Osteoblast (primary cell): ENCODE measurements at regions not wholly inside any gene's neighbourhood (a gene's known extent, or its start where the extent isn't known, plus 50 kb on each side); places are given as distances from the start of the nearest gene placed in this dataset.

Experiments
- DNase-seq: peaks from one replicate; pipeline ENCODE4 v3.0.0; 2011; ENCODE audit warnings: low spot score, mixed read lengths; ENCODE audit not compliant: insufficient read length; ENCODE audit errors: missing footprints
- H2AFZ ChIP-seq: 2 replicates; pipeline ENCODE4 v1.6.0; 2011; ENCODE audit warnings: mild to moderate bottlenecking, low read length
- H3K27ac ChIP-seq: 2 replicates; pipeline ENCODE4 v1.5.1; 2011; ENCODE audit warnings: mild to moderate bottlenecking, low read depth, low read length, moderate library complexity
- H3K27me3 ChIP-seq: 2 replicates; pipeline ENCODE4 v1.6.0; 2012; ENCODE audit warnings: mild to moderate bottlenecking, control low read depth, inconsistent platforms, low read length, moderate library complexity; ENCODE audit not compliant: insufficient read depth
- H3K36me3 ChIP-seq: 2 replicates; pipeline ENCODE4 v1.5.1; 2011; ENCODE audit warnings: mild to moderate bottlenecking, low read length, control low read depth, moderate library complexity; ENCODE audit not compliant: insufficient read depth
- H3K4me1 ChIP-seq: 2 replicates; pipeline ENCODE4 v1.5.1; 2011; ENCODE audit warnings: mild to moderate bottlenecking, low read length, control low read depth, moderate library complexity; ENCODE audit not compliant: insufficient read depth
- H3K4me2 ChIP-seq: 2 replicates; pipeline ENCODE4 v1.6.0; 2011; ENCODE audit warnings: mild to moderate bottlenecking, low read length; ENCODE audit not compliant: insufficient read depth
- H3K4me3 ChIP-seq: fragments of 200-600 bp; sonication (generic); 3 replicates; pipeline ENCODE4 v1.5.1; 2012; ENCODE audit warnings: mild to moderate bottlenecking, low read length, inconsistent platforms; ENCODE audit not compliant: insufficient read depth
- H3K79me2 ChIP-seq: 2 replicates; pipeline ENCODE4 v1.6.0; 2012; ENCODE audit warnings: mild to moderate bottlenecking, low read length, control low read depth, inconsistent platforms; ENCODE audit not compliant: insufficient read depth
- H3K9me3 ChIP-seq: 2 replicates; pipeline ENCODE4 v1.5.1; 2011; ENCODE audit warnings: low read depth, low read length, control low read depth
- H4K20me1 ChIP-seq: 2 replicates; pipeline ENCODE4 v1.6.0; 2012; ENCODE audit warnings: mild to moderate bottlenecking, low read length, control low read depth; ENCODE audit not compliant: insufficient read depth
- TF ChIP-seq, protein P1 (sequence below): IDR thresholded peaks from 2 replicates; pipeline ENCODE4 v1.5.1; 2011; ENCODE audit warnings: mild to moderate bottlenecking, low read depth, low read length, moderate library complexity; ENCODE audit errors: extremely low read depth

DNA sequence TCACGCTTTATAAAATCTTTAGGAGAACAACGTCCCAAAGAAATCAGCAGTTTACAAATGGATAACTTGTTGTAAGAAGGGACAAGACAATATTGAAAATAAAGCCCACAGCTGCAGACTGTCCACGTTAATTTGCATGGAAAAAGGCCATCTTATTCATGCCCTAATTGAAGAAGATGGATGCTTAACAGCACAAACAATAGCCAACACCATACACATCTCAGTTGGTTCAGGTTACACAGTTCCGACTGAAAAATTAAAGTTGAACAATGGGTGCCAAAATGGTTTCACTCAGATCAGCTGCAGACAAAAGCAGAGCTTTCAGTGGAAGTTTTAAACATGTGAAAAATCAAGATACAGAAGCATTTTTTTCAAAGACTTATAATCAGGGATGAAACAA, 314.2 kb downstream of the RAB38 start:
- no peak overlapping the region for H3K4me3 ChIP-seq
- TF ChIP-seq, protein P1, sequence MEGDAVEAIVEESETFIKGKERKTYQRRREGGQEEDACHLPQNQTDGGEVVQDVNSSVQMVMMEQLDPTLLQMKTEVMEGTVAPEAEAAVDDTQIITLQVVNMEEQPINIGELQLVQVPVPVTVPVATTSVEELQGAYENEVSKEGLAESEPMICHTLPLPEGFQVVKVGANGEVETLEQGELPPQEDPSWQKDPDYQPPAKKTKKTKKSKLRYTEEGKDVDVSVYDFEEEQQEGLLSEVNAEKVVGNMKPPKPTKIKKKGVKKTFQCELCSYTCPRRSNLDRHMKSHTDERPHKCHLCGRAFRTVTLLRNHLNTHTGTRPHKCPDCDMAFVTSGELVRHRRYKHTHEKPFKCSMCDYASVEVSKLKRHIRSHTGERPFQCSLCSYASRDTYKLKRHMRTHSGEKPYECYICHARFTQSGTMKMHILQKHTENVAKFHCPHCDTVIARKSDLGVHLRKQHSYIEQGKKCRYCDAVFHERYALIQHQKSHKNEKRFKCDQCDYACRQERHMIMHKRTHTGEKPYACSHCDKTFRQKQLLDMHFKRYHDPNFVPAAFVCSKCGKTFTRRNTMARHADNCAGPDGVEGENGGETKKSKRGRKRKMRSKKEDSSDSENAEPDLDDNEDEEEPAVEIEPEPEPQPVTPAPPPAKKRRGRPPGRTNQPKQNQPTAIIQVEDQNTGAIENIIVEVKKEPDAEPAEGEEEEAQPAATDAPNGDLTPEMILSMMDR = no peak
- no peak overlapping the region for H3K27ac ChIP-seq
- H3K4me2 ChIP-seq = no peak overlapping the region
- no peaks in the 10 kb centered on the region for H3K27me3 ChIP-seq
- no peaks in the 10 kb centered on the region for H3K36me3 ChIP-seq
- DNase-seq = no peak
- H3K4me1 ChIP-seq = no peaks in the 10 kb centered on the region
- H4K20me1 ChIP-seq = no peaks in the 10 kb centered on the region
- H2AFZ ChIP-seq = no peak overlapping the region
- H3K79me2 ChIP-seq = no peaks in the 10 kb centered on the region
- no peaks in the 10 kb centered on the region for H3K9me3 ChIP-seq

DNA sequence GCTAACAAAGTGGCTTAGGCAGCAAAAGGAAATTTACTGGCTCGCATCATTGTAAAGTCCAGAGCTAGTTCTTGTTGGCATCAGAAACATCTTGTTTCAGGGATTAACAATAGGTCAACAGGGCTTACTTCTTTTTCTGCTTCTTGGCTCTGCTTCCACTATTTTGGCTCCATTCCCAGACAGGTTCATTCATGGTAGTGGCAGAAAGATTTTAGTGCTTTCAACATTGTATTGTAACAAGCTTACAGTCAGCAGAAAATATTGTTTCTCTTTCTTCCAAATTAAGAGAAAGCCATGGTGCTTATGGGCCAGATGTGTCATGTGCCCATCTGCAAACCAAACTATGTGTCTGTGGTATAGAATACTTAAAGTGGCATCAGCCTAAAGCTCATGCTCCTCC, 315.6 kb downstream of the RAB38 start:
- Histone ChIP-seq H4K20me1 (no peaks in the 10 kb centered on the region), H3K9me3 (no peaks in the 10 kb centered on the region), H3K79me2 (no peaks in the 10 kb centered on the region), H3K27ac (no peak overlapping the region), H3K4me1 (no peaks in the 10 kb centered on the region), H3K4me2 (no peak overlapping the region), H3K27me3 (no peaks in the 10 kb centered on the region), H2AFZ (no peak overlapping the region), H3K36me3 (no peaks in the 10 kb centered on the region), H3K4me3 (no peak overlapping the region)
- TF ChIP-seq, protein P1 = no peak
- no peak for DNase-seq

DNA sequence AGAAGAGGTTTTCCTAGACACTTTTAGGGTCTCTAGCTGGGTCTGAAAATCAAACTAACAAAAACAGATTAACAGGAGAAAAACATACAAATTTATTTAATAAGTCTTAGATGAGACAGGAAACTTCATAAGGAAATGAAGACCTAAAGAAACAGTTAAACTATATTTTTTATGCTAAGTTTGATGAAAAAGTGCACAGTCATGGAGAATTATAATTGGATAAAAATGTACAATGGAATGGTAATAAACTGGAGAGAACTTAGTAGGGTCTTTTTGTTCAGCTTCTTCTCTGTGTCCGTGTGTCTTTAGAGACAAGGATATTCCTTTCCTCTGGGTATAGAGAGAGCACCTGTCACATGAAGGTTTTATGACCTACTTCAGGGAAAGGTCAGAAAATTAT, 323.4 kb downstream of the RAB38 start:
- Histone ChIP-seq H3K4me1 (no peaks in the 10 kb centered on the region), H2AFZ (no peak overlapping the region), H3K4me2 (no peak overlapping the region), H3K27ac (no peak overlapping the region), H3K9me3 (no peaks in the 10 kb centered on the region), H3K4me3 (no peak overlapping the region), H3K27me3 (no peaks in the 10 kb centered on the region), H4K20me1 (no peaks in the 10 kb centered on the region), H3K36me3 (no peaks in the 10 kb centered on the region), H3K79me2 (no peaks in the 10 kb centered on the region)
- TF ChIP-seq, protein P1 = no peak
- DNase-seq = no peak

DNA sequence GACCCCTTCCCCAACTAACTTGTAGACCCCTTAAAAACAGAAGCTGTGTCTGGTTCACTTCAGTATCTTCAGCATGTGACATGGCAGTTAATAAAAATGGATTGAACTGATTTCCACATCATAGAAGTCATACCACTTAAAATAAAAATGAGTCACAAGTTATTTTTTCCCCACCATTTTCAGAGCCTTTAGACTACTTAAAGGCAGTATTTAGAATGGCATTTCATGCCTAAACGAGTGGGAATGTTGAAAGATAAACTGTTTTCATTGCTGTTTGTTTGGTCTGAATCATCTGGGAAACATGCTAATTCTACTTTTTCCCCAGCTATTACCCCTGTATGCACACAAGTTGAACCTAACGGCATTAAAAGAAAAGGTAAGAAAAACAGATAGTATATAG, 324.0 kb downstream of the RAB38 start:
- DNase-seq = peak; percentile 73
- H3K4me1 ChIP-seq = no peaks in the 10 kb centered on the region
- H3K4me3 ChIP-seq = no peak overlapping the region
- no peak overlapping the region for H3K4me2 ChIP-seq
- no peak overlapping the region for H2AFZ ChIP-seq
- H3K9me3 ChIP-seq = no peaks in the 10 kb centered on the region
- no peak overlapping the region for H3K27ac ChIP-seq
- no peaks in the 10 kb centered on the region for H3K36me3 ChIP-seq
- H3K27me3 ChIP-seq = no peaks in the 10 kb centered on the region
- no peaks in the 10 kb centered on the region for H4K20me1 ChIP-seq
- TF ChIP-seq, protein P1 = no peak
- no peaks in the 10 kb centered on the region for H3K79me2 ChIP-seq
